HG02884 (cell line): ENCODE measurements at regions not wholly inside any gene's neighbourhood (a gene's known extent, or its start where the extent isn't known, plus 50 kb on each side); places are given as distances from the start of the nearest gene placed in this dataset.
"Not testable (repeated sequence)": the region's sequence is repeated elsewhere in the genome, so short reads cannot be mapped to it uniquely, and the experiment has no call there.

Experiments
- ATAC-seq: cut with Tn5 transposase; IDR thresholded peaks from one replicate; pipeline ENCODE4 v1.9.1; 2021; ENCODE audit warnings: mild to moderate bottlenecking, moderate library complexity; ENCODE audit not compliant: unreplicated experiment

DNA sequence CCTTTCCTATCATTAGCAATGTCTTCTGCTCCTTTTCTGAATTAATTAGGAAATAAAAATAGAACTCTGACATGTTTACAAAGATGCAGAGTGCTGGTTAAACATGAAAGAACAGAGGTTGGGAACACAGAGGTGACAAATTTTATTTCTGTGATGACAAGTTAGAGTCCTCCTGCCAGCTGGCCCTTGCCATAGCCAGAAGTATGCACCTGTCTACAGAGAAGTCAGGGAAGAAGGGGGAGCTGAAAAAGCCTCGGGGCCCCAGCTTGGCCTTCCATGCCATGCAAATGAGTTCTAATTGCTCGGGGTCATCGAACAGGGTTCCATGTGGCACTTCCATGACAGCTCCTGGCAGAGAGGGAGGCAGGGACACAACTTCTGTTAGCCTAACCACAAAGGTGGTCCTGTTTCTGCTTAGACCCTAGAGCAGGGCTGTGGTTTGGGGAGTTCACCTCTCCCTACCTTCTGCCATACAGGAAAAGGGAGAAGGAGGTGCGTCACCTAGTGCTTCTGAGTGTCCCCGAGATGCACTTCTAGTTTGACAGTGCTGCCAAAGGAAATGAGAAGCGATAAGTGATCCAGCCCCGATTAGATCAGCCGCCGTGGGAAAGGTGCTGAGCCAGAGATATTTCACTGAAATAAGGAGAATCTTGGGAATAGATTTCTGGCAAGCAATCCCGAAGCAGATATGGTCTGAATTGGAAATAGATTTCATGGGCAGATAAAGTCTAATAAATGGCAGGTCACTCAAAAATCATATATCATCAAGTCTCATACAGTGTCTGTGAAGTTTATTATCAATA is 155.8 kb upstream of the FOXN3 start:
- ATAC-seq: no peak

GRCh38 chr14:89571491-89571890 is 154.5 kb upstream of the FOXN3 start:
- no peak for ATAC-seq

DNA sequence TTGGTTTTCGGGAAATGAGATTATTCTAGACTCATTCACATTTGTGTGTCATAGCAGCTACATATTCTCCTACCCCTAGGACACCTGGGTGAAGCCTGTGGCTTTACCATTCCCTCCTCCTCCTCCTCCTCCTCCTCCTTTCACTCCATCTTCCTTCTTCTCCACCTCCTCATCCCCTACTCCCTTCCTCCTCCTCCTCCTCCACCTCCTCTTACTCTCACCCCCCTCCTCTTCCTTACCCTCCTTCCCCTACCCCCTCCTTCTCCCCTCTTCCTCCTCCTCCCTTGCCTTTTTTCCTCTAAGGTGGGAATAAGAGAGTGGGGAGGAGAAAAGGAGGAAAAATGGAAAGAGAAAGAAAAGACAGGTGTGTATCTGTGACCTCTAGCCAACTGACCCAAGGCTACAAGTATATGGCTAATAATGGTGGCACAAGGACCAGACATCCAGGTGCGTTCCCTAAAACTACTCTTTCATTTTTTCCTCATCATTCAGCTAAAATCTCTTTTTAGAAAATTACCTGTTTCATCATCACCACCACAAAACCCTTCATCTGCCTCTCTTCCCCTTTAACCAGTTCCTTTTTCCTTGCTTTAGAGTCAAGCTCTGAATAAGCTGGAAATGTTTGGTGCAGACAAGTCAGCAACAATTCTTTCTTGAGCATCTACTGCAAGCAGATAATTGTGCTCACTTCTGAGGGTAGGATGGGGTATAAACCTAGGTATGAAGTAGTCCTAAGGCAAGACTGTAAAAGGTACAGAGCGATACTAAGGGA is 149.8 kb upstream of the FOXN3 start:
- no peak for ATAC-seq

DNA sequence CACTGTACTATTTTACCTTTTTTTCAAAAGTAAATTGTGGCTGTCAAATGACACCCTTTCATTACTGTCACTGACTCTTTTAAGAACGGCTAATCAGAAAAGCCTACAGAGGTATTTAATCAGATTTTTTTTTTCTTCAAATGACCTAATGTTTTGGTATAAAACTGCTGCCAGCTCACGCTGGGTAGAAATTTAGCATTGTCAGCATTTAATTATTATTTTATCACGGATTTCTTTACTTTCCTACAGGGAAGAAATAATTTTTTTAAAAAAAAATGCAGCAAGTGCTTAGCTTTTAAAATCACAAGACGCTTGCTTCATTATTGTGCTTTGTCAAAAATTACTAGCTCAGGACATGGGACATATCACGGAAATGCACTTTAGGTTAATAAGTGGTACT is 149.1 kb upstream of the FOXN3 start:
- ATAC-seq: no peak

DNA sequence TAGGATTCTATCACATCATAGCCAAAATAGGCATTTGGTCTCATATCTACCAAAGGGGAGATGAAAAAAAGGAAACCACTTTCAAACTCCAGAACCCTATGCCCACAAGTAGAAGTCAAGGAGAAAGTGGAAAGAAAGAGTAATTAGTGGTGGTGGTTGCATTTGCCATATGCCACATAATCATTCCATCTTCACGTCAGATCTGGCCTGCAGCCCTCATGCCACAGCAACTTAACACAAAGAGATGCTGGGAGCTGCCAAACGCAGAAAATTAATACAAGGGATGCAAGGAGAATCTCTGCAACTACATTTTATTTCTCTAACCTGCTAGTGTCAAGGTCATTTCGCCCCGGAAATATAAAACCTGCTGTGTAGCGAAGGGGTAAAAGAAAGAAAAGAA is 148.6 kb upstream of the FOXN3 start:
- ATAC-seq: no peak

DNA sequence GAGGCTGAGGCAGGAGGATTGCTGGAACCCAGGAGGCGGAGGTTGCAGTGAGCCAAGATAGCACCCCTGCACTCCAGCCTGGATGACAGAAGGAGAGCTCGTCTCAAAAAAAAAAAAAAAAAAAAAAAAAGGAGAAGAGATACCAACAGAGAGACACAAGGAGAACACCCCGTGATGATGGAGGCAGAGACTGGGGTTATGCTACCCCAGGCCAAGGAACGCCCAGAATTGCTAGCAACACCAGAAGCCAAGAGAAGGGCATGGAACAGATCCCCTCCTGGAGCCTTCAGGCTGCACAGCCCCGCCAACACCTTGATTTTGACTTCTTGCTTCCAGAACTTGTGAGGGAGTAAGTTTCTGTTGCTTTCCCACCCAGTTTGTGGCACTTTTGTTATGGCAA is 148.0 kb upstream of the FOXN3 start:
- no peak for ATAC-seq

DNA sequence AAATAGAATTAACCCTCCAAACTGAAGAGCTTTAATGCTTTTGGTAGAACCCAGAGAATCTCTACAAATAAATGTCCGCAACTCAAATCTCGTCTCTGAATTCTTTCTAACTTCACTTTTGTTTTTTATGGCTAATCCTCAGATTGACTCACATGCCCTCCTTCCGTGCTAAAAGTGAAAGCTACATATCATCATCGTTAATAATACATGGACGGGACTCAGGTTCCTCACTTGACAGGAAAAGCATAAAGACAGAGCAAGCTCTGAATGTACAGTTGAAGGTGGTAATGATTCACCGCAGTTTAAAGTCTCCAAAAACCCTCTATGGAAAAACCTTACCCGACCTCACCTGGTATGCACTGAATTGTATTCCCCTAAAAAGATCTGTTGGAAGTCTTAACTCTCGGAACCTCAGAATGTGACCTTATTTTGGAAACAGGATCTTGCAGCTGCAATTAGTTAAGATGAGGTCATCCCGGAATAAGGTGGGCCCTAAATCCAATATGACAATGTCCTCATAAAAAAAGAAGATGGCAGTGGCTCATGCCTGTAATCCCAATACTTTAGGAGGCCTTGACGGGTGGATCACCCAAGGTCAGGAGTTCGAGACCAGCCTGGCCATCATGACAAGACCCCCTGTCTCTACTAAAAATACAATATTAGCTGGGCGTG is 147.4 kb upstream of the FOXN3 start:
- no peak for ATAC-seq

- no peak for ATAC-seq
Observed at GRCh38 chr14:89563471-89563870, 146.4 kb upstream of the FOXN3 start.

DNA sequence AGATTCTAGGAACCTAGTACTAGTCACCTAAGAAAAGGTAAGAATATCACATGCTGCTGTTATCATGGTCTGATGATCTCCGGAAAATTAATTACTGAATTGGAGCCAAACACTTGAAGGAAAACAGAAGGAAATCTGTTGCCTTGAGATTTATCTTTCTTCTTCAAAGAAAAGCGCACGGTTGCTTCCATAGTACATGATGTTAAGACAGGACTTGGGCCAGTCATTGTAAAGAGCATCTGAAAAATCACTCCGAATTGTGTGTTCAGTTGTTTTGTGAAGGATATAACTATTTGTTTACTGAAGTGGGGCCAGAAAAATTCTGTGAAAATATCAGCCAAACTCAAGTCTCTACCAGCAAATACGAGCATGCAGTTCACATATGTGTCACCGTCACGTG is 134.9 kb upstream of the FOXN3 start:
- no peak for ATAC-seq

GRCh38 chr14:89551432-89551831 is 134.4 kb upstream of the FOXN3 start:
- ATAC-seq: no peak

GRCh38 chr14:89550821-89551220 is 133.8 kb upstream of the FOXN3 start:
- ATAC-seq: no peak

DNA sequence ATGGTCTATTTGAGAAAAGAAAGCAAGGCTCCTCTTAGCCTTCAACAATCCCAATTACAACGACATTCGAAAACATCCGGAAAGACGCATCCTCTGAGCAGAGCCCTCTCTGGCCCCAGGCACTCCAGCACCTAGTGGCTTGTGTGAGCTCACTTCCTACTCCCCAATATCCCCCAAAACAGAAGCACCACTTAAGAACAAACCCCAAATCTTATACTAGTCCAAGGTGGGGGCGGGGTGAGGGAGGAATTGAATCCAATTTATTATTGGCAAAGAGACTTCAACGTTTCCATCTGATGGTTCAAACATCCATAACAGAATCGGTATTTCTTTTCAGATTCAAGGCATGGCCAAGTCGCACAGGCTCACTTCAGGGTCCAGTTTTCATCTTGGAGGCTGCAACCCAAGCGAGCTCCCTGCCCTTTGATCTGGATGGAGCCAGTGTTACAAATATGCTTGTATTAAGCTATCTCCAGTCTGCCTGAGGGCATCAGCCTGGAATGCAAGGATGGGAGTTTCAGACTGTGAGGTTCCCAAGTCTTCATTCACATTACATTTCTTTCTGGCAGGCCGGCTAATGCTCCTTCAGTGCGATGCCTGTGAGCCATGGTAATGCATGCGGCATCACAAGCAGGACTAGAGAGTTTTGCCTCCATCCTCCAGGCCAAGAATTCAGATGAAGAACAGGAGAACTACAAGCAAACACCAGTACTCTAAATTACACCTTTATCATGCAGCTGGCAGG is 132.5 kb upstream of the FOXN3 start:
- ATAC-seq: no peak

- ATAC-seq: not testable (repeated sequence)
Observed at GRCh38 chr14:89547047-89547446, 130.0 kb upstream of the FOXN3 start.

GRCh38 chr14:89544636-89545301 is 127.7 kb upstream of the FOXN3 start:
- no peak for ATAC-seq

GRCh38 chr14:89543425-89543790 is 126.4 kb upstream of the FOXN3 start:
- no peak for ATAC-seq

- ATAC-seq: no peak
Observed at GRCh38 chr14:89542786-89543424, 125.9 kb upstream of the FOXN3 start.

GRCh38 chr14:89540830-89541470 is 123.9 kb upstream of the FOXN3 start:
- no peak for ATAC-seq

DNA sequence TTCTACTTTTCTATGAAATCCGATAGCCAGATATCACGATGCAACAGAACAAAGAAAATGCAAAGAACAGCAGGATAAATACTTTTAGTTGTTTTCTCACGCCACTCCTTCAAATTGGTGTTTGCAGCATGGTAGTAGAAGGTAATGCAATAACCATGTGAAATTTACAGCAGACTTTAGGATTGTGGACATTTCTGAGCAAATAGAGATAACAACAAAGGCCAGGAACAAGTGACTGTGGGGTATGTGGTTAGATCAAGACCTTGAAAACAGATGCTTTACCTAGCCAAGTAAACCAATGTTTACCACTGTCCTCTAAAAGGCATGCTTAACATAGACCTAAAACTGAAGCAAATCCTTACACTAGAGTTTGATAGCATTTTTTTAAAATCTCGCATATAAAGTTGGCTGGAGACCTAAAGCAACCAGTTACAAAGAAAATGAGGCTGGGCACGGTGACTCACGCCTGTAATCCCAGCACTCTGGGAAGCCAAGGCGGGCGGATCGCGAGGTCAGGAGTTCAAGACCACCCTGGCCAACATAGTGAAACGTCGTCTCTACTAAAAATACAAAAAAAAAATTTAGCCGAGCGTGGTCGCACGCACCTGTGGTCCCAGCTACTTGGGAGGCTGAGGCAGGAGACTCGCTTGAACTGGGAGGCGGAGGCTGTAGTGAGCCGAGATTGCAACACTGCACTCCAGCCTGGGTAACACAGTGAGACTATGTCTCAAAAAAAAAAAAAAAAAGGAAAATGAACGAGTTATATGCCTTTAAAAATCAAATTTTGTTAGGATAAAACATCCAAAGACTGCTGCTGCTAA is 123.2 kb upstream of the FOXN3 start:
- no peak for ATAC-seq

DNA sequence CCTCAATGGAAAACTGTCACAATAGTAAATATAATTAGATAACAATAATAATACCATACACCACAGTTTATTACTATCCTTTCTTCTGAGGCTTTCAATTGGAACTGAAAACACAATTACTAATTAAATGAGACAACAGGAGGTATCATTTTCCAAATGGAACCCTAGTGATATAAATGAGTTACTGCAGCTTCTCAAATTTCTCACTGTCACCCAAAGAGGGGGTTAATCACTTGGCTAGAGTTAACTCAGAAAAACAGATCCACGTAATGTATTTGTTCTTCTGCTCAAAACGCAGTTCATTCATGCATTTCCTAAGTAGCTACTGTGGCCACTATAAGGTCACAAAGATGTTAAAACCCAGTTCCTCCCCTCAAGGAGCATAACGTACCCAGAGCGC is 120.9 kb upstream of the FOXN3 start:
- no peak for ATAC-seq
